Esophagus muscularis mucosa (tissue), 4 donors: ENCODE measurements at regions not wholly inside any gene's neighbourhood (a gene's known extent, or its start where the extent isn't known, plus 50 kb on each side); places are given as distances from the start of the nearest gene placed in this dataset.

ENCODE experiments used
- DNase-seq: peaks from one replicate; pipeline ENCODE4 v3.0.0-alpha.2; 2017; ENCODE audit errors: extremely low spot score
- H3K27ac ChIP-seq, 4 donors: fragments of 200-600 bp; sonication (generic); replicated peaks in 1 of 4; 1 replicate in 3 of 4; 2 replicates in 1 of 4; pipeline ENCODE4 v1.5.1; 2016 to 2019; ENCODE audit warnings: mild to moderate bottlenecking in 1 of 4
- H3K27me3 ChIP-seq, 4 donors: fragments of 200-600 bp; sonication (generic); one replicate each; pipeline versions ENCODE4 v1.5.1 to v1.6.0; 2016 to 2019
- H3K36me3 ChIP-seq, 4 donors: fragments of 200-600 bp; sonication (generic); one replicate each; pipeline ENCODE4 v1.5.1; 2016 to 2019
- H3K4me1 ChIP-seq, 4 donors: fragments of 200-600 bp; sonication (generic); one replicate each; pipeline ENCODE4 v1.5.1; 2016 to 2019
- H3K4me3 ChIP-seq, 4 donors: fragments of 200-600 bp; sonication (generic); 1 replicate in 2 of 4; 2 replicates in 2 of 4; pipeline ENCODE4 v1.5.1; 2016 to 2019; ENCODE audit warnings: mild to moderate bottlenecking in 4 of 4, moderate library complexity in 1 of 4
- H3K9me3 ChIP-seq, 4 donors: fragments of 200-600 bp; sonication (generic); 1 replicate in 3 of 4; 2 replicates in 1 of 4; pipeline ENCODE4 v1.5.1; 2016 to 2019
- EP300 ChIP-seq: sonication (generic); formaldehyde crosslinking; IDR thresholded peaks from one replicate; pipeline ENCODE4 v1.6.1; 2017; ENCODE audit warnings: antibody characterized with exemption
- POLR2A ChIP-seq: fragments of 450-650 bp; IDR thresholded peaks from one replicate; pipeline ENCODE4 v1.6.1; 2017; ENCODE audit warnings: antibody characterized with exemption, moderate library complexity, mild to moderate bottlenecking, low read depth
- POLR2AphosphoS5 ChIP-seq, 2 donors: sonication (generic); formaldehyde crosslinking; IDR thresholded peaks; one replicate each; pipeline ENCODE4 v1.6.1; 2017; ENCODE audit warnings: antibody characterized with exemption in 2 of 2
- WGBS: methylation state at CpG from one replicate; pipeline ENCODE4 v1.1.5; 2018; 5-methylcytosine and 5-hydroxymethylcytosine counted together
- intact Hi-C: fragments of 100-400 bp; cut with DNase I; formaldehyde crosslinking; loops from one replicate; pipeline ENCODE4 v1.15.1; 2023
- TF ChIP-seq, protein P1 (sequence below), 3 experiments: fragments of 200-600 bp in 2 of 3; fragments of 450-650 bp in 1 of 3; sonication (generic) in 2 of 3; IDR thresholded peaks; one replicate each; pipeline ENCODE4 v1.5.1; 2017 to 2019; ENCODE audit warnings: antibody characterized with exemption in 3 of 3, mild to moderate bottlenecking in 2 of 3, moderate library complexity in 1 of 3

DNA sequence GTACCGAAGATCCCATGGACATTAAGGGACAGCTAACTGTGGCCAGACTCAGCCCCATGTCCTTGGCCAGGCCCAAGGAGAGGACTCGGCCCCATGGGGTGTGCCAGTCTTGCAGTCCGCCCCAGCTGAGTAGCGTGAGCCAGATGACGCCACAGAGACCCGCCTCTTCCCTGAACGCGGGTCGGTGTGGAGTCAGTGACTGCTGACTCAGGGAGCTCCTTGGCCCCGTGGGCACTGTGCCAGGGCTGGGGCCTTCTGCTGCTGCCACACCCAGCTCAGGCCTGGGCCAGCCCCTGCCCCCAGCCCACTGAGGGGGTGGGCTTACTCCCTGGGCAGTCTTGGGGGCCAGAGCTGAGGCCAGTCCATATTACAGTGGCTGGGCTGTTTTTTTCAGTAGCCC is 52.8 kb downstream of the PLXNA1 start:
- Histone ChIP-seq H3K27ac (peak overlapping the region in 2 of 4 donors; percentile 7 to 21), H3K36me3 (peaks cover 5 to 42% (median 39%) of the 10 kb centered on the region in 4 donors), H3K9me3 (no peaks in the 10 kb centered on the region), H3K4me1 (peaks cover 0 to 7% (median 0%) of the 10 kb centered on the region in 4 donors), H3K27me3 (no peaks in the 10 kb centered on the region), H3K4me3 (no peak overlapping the region)
- no peak for DNase-seq
- intact Hi-C loops, result no loop called here
- 46% methylated on average over 10 of the region's 10 CpGs for WGBS
- TF ChIP-seq, protein P1, sequence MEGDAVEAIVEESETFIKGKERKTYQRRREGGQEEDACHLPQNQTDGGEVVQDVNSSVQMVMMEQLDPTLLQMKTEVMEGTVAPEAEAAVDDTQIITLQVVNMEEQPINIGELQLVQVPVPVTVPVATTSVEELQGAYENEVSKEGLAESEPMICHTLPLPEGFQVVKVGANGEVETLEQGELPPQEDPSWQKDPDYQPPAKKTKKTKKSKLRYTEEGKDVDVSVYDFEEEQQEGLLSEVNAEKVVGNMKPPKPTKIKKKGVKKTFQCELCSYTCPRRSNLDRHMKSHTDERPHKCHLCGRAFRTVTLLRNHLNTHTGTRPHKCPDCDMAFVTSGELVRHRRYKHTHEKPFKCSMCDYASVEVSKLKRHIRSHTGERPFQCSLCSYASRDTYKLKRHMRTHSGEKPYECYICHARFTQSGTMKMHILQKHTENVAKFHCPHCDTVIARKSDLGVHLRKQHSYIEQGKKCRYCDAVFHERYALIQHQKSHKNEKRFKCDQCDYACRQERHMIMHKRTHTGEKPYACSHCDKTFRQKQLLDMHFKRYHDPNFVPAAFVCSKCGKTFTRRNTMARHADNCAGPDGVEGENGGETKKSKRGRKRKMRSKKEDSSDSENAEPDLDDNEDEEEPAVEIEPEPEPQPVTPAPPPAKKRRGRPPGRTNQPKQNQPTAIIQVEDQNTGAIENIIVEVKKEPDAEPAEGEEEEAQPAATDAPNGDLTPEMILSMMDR (IDR thresholded peaks at IDR 0.05), result no peak
- TF ChIP-seq EP300 (no peak), POLR2AphosphoS5 (IDR thresholded peaks at IDR 0.05) (no peak), POLR2A (no peak)

- WGBS, result 92% methylated on average over 20 of the region's 28 CpGs
- no peaks in the 10 kb centered on the region for H3K9me3 ChIP-seq
- intact Hi-C loops, result no loop called here
- no peak overlapping the region for H3K4me3 ChIP-seq
- no peaks in the 10 kb centered on the region for H3K27me3 ChIP-seq
- peak overlapping the region in 2 of 4 donors; percentile 7 to 21 for H3K27ac ChIP-seq
- H3K36me3 ChIP-seq, result peaks cover 3 to 35% (median 32%) of the 10 kb centered on the region in 4 donors
- no peak for DNase-seq
- peaks cover 0 to 7% (median 0%) of the 10 kb centered on the region in 4 donors for H3K4me1 ChIP-seq
- no peak for TF ChIP-seq POLR2AphosphoS5 (IDR thresholded peaks at IDR 0.05)
- TF ChIP-seq, protein P1 (IDR thresholded peaks at IDR 0.05), result no peak
- no peak for TF ChIP-seq POLR2A
- no peak for TF ChIP-seq EP300
Measured at GRCh38 chr3:127036209-127037020, 53.5 kb downstream of the PLXNA1 start.

DNA sequence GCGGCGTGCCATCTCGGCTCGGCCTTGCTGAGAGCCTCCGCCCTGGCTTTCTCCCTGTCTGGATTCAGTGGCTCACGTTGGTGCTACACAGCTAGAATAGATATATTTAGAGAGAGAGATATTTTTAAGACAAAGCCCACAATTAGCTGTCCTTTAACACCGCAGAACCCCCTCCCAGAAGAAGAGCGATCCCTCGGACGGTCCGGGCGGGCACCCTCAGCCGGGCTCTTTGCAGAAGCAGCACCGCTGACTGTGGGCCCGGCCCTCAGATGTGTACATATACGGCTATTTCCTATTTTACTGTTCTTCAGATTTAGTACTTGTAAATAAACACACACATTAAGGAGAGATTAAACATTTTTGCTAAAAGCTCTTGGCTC is 54.1 kb downstream of the PLXNA1 start:
- 87% methylated on average over 16 of the region's 16 CpGs for WGBS

DNA sequence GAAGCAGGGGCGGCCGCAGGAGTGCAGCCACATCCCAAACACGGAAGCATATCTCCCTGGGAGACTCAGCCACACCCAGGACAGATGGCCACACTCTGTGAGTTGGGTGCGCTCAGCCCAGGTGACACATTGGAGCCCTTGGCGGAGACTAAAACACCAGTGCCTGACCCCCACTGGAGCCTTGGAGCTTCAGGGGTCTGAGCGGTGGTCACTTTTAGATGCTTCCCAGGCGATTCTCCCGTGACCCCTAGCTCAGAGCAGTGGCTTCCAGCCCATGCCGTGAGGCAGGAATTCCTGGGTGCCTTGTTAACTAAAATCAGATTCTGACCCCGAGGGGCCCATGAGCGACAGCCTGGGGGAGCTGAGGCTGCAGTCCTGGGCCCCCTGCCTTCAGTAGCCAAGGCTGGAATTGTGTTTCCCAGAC is 54.5 kb downstream of the PLXNA1 start:
- Histone ChIP-seq H3K27ac (no peak overlapping the region), H3K4me1 (peaks cover 0 to 7% (median 0%) of the 10 kb centered on the region in 4 donors)
- intact Hi-C loops, result no loop called here

More for the DNA sequence above, 54.1 kb downstream of the PLXNA1 start:
- TF ChIP-seq, protein P1 (IDR thresholded peaks at IDR 0.05), result no peak
- no peak for TF ChIP-seq POLR2A
- TF ChIP-seq EP300, result no peak
- TF ChIP-seq POLR2AphosphoS5 (IDR thresholded peaks at IDR 0.05), result no peak
- no peaks in the 10 kb centered on the region for H3K27me3 ChIP-seq
- no peak overlapping the region for H3K4me3 ChIP-seq
- peaks cover 0 to 7% (median 0%) of the 10 kb centered on the region in 4 donors for H3K4me1 ChIP-seq
- DNase-seq, result no peak
- no peak overlapping the region for H3K27ac ChIP-seq
- H3K36me3 ChIP-seq, result peaks cover 3 to 29% (median 26%) of the 10 kb centered on the region in 4 donors
- no peaks in the 10 kb centered on the region for H3K9me3 ChIP-seq
- intact Hi-C loops, result no loop called here

More for the DNA sequence above, 54.5 kb downstream of the PLXNA1 start:
- Histone ChIP-seq H3K36me3 (peaks cover 3 to 25% (median 22%) of the 10 kb centered on the region in 4 donors), H3K4me3 (no peak overlapping the region), H3K27me3 (no peaks in the 10 kb centered on the region), H3K9me3 (no peaks in the 10 kb centered on the region)
- WGBS, result 77% methylated on average over 8 of the region's 11 CpGs
- no peak for TF ChIP-seq POLR2A
- TF ChIP-seq POLR2AphosphoS5 (IDR thresholded peaks at IDR 0.05), result no peak
- TF ChIP-seq, protein P1 (IDR thresholded peaks at IDR 0.05), result no peak
- TF ChIP-seq EP300, result no peak
- no peak for DNase-seq
